ENCODE measurements at regions not wholly inside any gene's neighbourhood (a gene's known extent, or its start where the extent isn't known, plus 50 kb on each side); places are given as distances from the start of the nearest gene placed in this dataset.

- TF ChIP-seq ZNF384 (IDR thresholded peaks at IDR 0.05) (no peak), LEF1 (IDR thresholded peaks at IDR 0.05; ENCODE audit: borderline replicate concordance) (no peak), FOXM1 (IDR thresholded peaks at IDR 0.05; ENCODE audit: borderline replicate concordance) (no peak), PKNOX1 (IDR thresholded peaks at IDR 0.05) (no peak)
These were observed 973.9 kb upstream of the PRR20A start for GRCh38 chr13:56166864-56167263.
